GM19043 (cell line): ENCODE measurements at regions not wholly inside any gene's neighbourhood (a gene's known extent, or its start where the extent isn't known, plus 50 kb on each side); places are given as distances from the start of the nearest gene placed in this dataset.

Source experiments
- ATAC-seq: cut with Tn5 transposase; IDR thresholded peaks from one replicate; pipeline ENCODE4 v1.9.1; 2021; ENCODE audit warnings: low read depth; ENCODE audit not compliant: unreplicated experiment

GRCh38 chr5:97907646-97908400, 724.8 kb upstream of the RIOK2 start:
- ATAC-seq: no peak

GRCh38 chr5:97909541-97909940, 726.5 kb upstream of the RIOK2 start:
- no peak for ATAC-seq

GRCh38 chr5:97914483-97914882, 731.4 kb upstream of the RIOK2 start:
- ATAC-seq: no peak

GRCh38 chr5:97915106-97915505, 732.1 kb upstream of the RIOK2 start:
- ATAC-seq: no peak

GRCh38 chr5:97918057-97918456, 735.0 kb upstream of the RIOK2 start:
- ATAC-seq: no peak

GRCh38 chr5:97918620-97919019, 735.6 kb upstream of the RIOK2 start:
- ATAC-seq: no peak

GRCh38 chr5:97919719-97920118, 736.7 kb upstream of the RIOK2 start:
- ATAC-seq: no peak

GRCh38 chr5:97922776-97923175, 739.7 kb upstream of the RIOK2 start:
- ATAC-seq: no peak

GRCh38 chr5:97923496-97923895, 740.4 kb upstream of the RIOK2 start:
- no peak for ATAC-seq

GRCh38 chr5:97923997-97924396, 741.0 kb upstream of the RIOK2 start:
- ATAC-seq: no peak

- no peak for ATAC-seq
Measured at GRCh38 chr5:97929383-97929782, 746.3 kb upstream of the RIOK2 start.

- no peak for ATAC-seq
Measured at GRCh38 chr5:97931829-97932228, 748.8 kb upstream of the RIOK2 start.

GRCh38 chr5:97936231-97936630, 753.2 kb upstream of the RIOK2 start:
- ATAC-seq: no peak

GRCh38 chr5:97937846-97938245, 754.8 kb upstream of the RIOK2 start:
- no peak for ATAC-seq

- no peak for ATAC-seq
Measured at GRCh38 chr5:97943036-97943435, 760.0 kb upstream of the RIOK2 start.

- ATAC-seq: no peak
Measured at GRCh38 chr5:97951139-97951538, 768.1 kb upstream of the RIOK2 start.

GRCh38 chr5:97955450-97955849, 772.4 kb upstream of the RIOK2 start:
- no peak for ATAC-seq

- ATAC-seq: no peak
Measured at GRCh38 chr5:97967292-97967691, 784.2 kb upstream of the RIOK2 start.

- ATAC-seq: no peak
Measured at GRCh38 chr5:97968346-97968745, 785.3 kb upstream of the RIOK2 start.

GRCh38 chr5:97979740-97980139, 793.7 kb upstream of the RGMB start:
- no peak for ATAC-seq

GRCh38 chr5:97980291-97980690, 793.2 kb upstream of the RGMB start:
- no peak for ATAC-seq

- no peak for ATAC-seq
Measured at GRCh38 chr5:97986069-97986468, 787.4 kb upstream of the RGMB start.

- no peak for ATAC-seq
Measured at GRCh38 chr5:97991236-97991635, 782.2 kb upstream of the RGMB start.
